ENCODE measurements at regions not wholly inside any gene's neighbourhood (a gene's known extent, or its start where the extent isn't known, plus 50 kb on each side); places are given as distances from the start of the nearest gene placed in this dataset.
"Not testable (repeated sequence)": the region's sequence is repeated elsewhere in the genome, so short reads cannot be mapped to it uniquely, and the experiment has no call there.

DNA sequence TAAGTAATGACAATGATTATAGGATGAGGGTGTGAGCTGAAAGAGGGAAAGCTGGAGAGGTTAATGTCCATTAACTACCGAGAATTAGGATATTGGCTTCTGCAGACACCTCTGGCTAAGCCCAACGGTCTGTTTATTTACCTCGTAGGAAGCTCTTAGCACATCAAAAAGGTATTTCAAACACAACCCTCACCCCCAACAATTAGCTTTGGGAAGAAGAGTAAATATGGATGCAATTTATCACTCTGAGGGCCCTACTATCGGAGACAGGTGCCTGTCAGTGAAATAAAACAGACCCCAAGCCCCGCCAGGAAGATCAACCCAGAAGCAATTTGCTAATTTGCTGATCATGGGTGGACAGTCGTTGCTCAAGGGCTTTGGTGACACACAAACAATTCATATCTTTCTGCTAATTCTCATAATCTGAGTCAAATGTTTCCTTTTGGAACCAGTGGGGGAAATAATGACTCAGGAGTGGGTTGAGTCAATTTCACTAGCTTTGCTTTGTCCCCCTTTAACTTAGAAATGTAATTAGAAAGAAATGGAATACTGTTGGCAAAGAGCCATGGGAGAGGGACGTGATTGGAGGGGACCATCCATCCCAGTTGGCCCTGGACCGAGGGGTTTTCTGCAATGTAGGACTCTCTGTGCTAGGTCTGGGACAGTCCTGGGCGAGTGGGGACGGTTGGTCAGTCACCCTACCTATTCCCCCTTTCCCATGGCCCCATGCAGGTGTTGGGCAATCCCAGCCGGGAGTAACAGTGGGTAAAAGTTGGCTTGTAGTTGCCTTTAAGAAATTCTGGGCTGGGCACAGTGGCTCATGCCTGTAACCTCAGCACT lies 99.1 kb upstream of the MED13L start:
- DNase-seq (ENCODE audit: low read depth), result no peak
- TF ChIP-seq, protein P1, sequence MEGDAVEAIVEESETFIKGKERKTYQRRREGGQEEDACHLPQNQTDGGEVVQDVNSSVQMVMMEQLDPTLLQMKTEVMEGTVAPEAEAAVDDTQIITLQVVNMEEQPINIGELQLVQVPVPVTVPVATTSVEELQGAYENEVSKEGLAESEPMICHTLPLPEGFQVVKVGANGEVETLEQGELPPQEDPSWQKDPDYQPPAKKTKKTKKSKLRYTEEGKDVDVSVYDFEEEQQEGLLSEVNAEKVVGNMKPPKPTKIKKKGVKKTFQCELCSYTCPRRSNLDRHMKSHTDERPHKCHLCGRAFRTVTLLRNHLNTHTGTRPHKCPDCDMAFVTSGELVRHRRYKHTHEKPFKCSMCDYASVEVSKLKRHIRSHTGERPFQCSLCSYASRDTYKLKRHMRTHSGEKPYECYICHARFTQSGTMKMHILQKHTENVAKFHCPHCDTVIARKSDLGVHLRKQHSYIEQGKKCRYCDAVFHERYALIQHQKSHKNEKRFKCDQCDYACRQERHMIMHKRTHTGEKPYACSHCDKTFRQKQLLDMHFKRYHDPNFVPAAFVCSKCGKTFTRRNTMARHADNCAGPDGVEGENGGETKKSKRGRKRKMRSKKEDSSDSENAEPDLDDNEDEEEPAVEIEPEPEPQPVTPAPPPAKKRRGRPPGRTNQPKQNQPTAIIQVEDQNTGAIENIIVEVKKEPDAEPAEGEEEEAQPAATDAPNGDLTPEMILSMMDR (conservative IDR thresholded peaks at IDR 0.05; ENCODE audit: low read depth, low read length), result no peak
- H3K4me3 ChIP-seq (ENCODE audit: low read depth, low read length), result no peak overlapping the region

GRCh38 chr12:116377194-116377571 lies 99.7 kb upstream of the MED13L start:
- DNase-seq (ENCODE audit: low read depth); H3K4me3 ChIP-seq (ENCODE audit: low read depth, low read length): not testable (repeated sequence)

GRCh38 chr12:116378002-116378401 lies 100.5 kb upstream of the MED13L start:
- TF ChIP-seq, protein P1 (conservative IDR thresholded peaks at IDR 0.05; ENCODE audit: low read depth, low read length), result no peak
- H3K4me3 ChIP-seq (ENCODE audit: low read depth, low read length), result no peak overlapping the region
- DNase-seq (ENCODE audit: low read depth), result no peak

DNA sequence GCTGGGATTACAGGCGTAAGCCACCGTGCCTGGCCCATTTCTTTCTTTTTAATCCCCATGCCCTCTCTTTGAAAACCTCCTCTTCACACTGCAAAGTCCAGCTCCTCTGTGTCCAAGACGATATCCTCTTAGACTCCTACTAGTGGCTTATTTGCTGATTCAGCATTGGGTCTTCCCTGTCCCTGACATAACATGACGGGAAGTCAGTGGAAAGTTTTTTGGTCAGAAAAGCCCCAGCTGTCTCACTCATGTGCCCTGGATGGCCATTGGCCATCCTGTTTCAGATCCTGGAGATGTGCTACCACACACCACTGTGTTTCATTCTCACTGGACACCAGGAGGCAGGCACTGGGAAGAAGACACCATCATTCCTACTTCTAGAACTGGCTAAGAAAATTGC lies 102.6 kb upstream of the MED13L start:
- TF ChIP-seq, protein P1 (conservative IDR thresholded peaks at IDR 0.05; ENCODE audit: low read depth, low read length), result peak; percentile 5
- no peak overlapping the region for H3K4me3 ChIP-seq (ENCODE audit: low read depth, low read length)
- no peak for DNase-seq (ENCODE audit: low read depth)

DNA sequence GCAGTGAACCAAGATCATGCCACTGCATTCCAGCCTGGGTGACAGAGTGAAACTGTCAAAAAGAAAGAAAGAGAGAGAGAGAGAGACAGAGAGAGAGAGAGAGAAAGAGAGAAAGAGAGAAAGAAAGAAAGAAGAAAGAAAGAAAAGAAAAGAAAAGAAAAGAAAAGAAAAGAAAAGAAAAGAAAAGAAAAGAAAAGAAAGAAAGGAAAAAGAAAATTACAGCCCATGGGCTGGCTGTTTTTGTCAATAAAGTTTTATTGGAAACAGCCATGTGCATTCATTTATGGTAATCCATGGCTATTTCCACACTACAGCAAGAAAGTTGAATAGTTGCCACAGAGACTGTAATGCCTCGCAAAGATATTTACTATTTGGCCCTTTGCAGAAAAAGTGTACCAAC lies 103.2 kb upstream of the MED13L start:
- not testable (repeated sequence) for H3K4me3 ChIP-seq (ENCODE audit: low read depth, low read length); DNase-seq (ENCODE audit: low read depth)

GRCh38 chr12:116381240-116381743 lies 103.8 kb upstream of the MED13L start:
- TF ChIP-seq, protein P1 (conservative IDR thresholded peaks at IDR 0.05; ENCODE audit: low read depth, low read length), result no peak
- no peak overlapping the region for H3K4me3 ChIP-seq (ENCODE audit: low read depth, low read length)
- no peak for DNase-seq (ENCODE audit: low read depth)

- TF ChIP-seq, protein P1 (conservative IDR thresholded peaks at IDR 0.05; ENCODE audit: low read depth, low read length), result no peak
- peak overlapping the region; percentile 8 for H3K4me3 ChIP-seq (ENCODE audit: low read depth, low read length)
- peak; percentile 89 for DNase-seq (ENCODE audit: low read depth)
These were observed 104.5 kb upstream of the MED13L start for GRCh38 chr12:116381744-116382685.
